Left kidney (tissue), 1 donor: ENCODE measurements at regions not wholly inside any gene's neighbourhood (a gene's known extent, or its start where the extent isn't known, plus 50 kb on each side); places are given as distances from the start of the nearest gene placed in this dataset.
A peak's percentile ranks its signal among the peaks of the same experiment; 100 is the strongest.
"Not testable (repeated sequence)": the region's sequence is repeated elsewhere in the genome, so short reads cannot be mapped to it uniquely, and the experiment has no call there.

Experiments used
- DNase-seq: peaks from one replicate; pipeline ENCODE4 v3.0.0-alpha.2; 2013

DNA sequence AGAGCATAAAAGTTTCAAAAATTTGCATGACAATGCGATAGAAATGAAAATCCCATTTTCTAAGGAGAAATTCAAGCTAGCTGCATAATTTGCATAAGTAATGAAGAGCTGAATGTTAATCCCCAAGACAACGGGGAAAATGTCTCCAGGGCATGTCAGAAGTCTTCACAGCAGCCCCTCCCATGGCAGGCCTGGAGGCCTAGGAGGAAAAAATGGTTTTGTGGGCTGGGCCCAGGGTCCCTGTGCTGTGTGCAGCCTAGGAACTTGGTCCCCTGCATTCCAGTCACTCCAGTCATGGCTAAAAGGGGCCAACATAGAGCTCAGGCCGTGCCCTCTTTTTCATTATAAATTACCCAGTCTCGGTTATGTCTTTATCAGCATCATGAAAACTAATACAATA lies 494.1 kb upstream of the NR5A2 start:
- DNase-seq: not testable (repeated sequence)

DNA sequence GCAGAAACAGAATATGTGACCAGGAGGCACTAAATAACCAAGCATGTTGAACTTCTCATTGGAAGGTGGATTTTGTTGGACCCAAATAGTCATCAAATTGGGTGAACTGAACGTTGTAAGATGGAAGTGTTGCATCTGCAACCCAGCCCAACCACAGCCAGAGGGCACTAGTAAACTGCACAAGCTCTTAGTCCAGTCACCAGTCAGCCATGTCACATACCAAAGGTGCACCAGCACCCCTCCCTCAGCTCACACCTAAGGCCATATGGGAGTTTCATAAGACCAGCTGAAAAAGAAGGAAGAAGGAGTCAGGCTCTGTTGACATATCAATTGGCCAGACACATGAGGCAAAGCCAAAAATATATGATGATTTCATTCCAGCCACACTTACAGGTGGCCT lies 481.7 kb upstream of the NR5A2 start:
- no peak for DNase-seq

DNA sequence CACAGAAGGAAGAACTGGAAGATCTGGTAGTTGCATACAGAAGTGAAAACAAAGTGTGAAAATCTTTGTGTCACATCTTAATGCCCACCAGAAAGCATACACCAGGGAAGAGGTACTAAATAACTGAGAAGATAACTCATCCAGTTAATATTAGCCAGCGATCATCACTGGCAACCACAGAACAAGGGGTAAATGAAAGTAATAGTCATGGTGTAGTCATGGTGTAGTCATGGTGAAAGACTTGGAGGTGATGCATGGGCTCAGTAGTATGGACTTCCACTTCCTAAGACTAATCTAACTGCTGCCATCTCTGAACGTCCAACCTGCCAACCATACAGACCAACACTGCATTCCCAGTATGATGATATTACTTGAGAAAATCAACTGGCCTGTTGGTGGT lies 481.2 kb upstream of the NR5A2 start:
- no peak for DNase-seq

DNA sequence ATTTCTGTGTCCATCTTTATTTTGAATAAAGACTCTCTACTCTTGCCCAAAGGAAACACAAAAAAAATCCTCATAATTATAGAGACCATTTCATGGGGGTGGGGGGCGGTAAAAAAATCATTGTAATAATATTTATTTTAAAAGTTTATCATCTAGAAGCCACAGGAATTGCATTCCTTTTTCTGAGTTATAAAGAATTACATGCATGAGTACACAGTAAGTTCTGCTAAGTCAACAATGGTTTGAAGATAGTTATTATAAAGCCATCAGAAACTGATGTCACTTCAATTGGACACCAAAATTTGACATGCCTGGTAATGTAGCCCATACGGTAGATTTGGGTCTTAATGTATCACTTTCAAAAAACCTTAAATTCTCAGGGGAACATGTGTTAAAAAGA lies 478.1 kb upstream of the NR5A2 start:
- DNase-seq: no peak

DNA sequence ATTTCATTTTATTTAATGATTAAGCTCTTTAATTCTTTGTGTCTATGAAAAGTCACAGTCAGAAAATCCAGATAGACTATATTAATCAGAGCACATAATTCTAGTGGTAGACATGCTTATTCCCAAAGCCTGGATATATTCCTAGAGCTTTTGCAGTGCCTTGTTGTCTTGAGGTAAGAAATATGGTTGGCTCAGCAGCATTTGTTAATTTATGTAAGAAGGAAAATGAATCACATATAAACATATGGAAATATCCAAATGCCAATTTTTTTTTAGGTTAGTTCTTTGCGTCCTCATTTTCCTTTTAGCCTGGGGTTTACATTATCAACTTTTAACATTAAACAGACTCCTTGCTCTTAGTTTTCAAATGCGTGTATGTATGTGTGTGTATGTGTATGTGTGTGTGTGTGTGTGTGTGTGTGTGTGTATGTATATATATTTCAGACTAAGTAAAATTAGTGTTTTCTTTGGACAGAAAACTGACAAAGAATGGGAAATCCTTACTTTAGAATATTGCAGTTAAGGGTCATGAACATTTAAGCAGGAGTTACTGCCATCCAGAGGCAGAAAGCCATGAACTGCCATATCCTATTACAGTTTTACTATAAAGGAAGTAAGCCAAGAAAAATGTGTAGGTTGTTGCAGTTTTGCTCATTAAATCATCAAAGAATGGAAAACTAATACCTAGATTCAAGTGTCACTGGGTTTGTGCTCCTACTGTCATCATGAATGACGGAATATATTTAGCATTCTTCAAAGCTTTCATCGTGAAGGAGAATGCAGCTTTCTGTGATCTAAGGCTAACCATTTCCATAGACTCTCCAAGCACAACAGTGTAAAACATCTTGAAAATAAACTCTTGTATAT lies 477.1 kb upstream of the NR5A2 start:
- peak; percentile 50 for DNase-seq

DNA sequence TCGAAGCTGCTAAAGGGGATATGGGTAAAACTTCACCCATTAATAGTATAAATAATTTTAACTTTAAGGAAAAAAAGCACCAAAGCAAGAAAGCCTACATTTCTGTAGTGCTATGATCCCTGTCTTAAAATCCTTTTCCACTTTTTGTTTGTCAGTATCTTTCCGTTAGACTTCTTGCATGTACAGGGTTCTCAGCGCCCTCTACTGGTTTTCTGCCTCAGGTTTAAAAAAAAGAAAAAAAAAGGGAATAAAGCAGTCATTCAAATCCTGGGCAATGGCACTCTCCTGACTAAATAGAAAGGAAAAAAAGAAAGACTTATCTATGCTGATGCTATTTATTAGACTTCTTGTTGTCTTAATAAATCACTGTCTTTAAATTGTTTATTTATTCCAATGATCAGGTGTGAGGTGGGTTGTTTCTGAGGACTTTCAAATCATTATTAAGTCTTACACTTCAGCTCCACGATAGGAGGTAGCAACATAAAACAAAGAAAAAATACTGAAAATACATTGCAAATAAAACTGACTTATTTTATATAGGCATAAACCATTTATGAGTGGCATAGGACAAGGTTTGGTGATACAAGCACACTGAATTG lies 475.4 kb upstream of the NR5A2 start:
- peak; percentile 84 for DNase-seq

DNA sequence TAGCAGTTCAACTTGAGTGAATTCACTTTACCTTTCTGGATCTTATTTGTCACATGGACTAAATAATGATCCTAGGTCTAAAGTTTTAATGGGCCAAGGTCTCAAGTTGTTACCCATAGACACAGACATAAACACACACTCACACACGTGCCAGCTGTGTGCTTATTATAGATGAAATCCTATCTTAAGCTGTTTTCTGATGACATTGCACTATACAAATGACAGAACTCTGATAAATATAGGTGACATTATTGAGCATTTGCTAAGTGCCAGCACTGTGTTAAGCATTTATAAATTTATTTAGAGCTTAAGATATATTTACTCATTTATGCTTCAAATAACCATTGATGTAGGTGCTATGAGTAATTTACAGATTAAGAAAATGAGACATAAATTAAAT lies 474.4 kb upstream of the NR5A2 start:
- DNase-seq: no peak

DNA sequence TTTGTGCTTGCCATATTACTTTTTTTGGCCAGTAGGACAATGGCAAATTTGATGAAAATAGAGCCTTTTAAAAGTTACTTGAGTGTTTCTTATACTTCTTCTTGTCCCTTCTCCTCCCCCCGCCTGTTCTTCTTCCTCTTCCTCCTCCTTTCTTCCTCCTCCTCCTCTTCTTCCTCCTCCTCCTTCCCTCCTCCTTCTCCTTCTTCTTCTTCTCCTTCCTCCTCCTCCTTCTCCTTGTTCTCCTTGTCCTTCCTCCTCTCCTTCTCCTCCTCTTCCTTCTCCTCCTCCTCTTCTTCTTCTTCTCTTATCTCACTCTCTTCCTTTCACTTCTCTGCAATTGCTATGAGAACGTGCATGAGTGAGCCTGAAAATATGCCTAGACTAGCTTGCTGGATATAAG lies 466.2 kb upstream of the NR5A2 start:
- DNase-seq: no peak

DNA sequence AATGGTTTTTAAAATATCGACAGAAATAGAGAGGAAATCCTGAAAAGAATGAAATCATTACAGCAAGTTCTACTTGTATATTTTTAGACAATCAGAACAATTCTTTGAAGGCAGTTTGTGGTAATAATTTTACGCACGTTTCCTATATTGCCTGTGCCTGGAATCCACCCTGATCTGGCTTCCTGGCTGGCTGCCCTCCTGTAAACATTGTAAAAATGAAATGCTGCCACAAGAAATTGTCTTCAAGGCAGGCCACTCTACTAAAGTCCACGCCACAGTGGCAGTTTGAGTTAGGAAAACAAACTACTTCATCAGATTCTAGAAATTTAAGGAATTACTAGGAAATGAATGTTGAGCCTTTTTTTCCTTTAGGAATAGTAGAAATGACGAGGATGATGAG lies 454.5 kb upstream of the NR5A2 start:
- no peak for DNase-seq

DNA sequence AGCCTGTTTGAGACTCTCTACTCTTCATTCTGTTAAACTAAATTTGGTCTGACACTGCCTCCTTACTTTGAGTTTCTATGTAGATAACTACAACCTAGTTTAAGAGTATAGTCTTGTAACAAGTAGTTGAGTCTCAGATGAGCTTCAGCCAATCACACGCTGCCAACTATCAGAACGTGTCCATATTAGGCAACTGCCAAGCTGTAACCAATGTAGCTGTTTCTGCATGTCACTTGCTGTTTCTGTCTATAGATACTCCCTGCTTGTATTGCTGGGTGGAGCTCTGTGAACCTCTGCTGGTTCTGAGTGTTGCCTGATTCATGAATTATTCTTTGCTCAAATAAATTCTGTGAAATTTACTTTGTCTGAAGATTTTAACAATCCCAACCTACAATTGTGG lies 452.6 kb upstream of the NR5A2 start:
- DNase-seq: no peak

DNA sequence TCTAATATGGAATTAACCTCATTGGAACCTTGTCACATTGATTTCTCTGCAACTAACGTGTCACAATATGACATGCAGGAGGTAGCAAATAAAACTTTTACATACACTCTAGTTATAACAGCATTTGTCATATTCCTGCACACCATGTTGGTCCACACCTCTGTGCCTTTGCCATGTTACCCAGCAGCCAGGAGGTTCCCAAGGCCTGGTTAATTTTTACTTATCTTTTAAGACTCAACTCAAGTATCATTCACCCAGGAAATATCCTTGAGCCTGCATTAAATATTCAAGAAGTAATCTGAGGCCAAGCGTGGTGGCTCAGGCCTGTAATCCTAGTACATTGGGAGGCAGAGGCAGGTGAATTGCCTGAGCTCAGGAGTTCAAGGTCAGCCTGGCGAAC lies 447.2 kb upstream of the NR5A2 start:
- no peak for DNase-seq

DNA sequence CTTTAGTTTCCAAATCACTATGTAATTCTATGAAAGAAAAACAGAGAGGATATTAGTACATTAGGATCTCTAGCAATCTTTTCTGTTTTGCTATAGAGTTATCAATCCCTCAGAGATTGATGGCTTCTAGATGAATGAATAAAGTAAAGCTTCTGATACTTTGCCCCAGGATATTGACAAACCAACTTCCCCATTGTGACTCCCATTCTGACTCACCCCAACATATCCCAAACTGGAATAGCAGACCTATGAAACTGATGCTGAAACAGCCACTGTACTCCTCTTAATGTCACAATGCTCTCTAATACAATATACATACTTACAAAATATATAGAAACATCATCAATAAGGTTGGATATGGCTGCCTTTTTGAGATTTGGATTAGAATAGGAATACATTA lies 442.1 kb upstream of the NR5A2 start:
- DNase-seq: no peak

DNA sequence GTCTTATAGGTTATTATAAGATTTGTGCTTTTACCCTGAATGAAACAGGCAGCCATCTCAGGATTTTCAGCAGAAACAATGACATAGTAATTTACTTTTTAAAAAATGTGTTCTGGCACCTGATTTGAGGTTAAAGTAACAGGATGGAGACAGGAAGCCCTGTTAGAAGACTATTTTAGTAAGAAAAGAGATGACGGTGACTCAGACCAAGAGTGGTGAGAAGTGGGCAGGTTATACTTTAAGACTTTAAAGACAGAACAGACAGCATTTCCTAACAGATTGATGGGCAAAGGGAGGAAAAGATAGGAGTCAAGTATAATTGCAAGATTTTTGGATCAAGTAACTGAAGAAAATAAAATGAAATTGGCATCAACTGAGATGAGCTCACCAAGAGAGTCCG lies 436.8 kb upstream of the NR5A2 start:
- DNase-seq: no peak

DNA sequence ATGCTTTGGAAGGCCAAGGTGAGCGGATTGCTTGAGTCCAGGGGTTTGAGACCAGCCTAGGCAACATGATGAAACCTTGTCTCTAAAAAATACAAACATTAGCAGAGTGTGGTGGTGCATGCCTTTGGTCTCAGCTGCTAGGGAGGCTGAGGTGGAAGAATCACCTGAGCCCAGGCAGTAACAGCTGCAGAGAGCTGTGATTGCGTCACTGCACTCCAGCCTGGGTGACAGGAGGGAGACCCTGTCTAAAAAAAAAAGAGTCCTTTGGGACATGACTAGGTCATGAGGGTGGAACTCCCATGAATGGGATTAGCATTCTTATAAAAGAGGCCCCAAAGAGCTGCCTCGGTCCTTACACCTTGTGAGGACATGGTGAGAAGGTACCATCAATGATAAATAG lies 436.0 kb upstream of the NR5A2 start:
- no peak for DNase-seq

DNA sequence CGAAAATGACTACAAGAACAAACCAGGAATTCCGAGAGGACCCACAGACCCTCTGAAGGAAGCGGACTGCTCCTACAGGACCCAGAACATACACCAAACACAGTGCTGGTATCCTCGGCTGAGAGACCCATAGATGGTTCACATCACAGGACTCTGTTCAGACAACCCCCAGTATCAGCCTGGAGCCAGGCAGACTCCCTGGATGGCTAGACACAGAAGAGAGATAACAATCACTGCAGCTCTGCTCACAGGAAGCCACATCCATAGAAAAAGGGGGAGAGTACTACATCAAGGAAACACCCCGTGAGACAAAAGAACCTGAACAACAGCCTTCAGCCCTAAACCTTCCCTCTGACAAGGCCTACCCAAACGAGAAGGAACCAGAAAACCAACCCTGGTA lies 434.0 kb upstream of the NR5A2 start:
- no peak for DNase-seq

DNA sequence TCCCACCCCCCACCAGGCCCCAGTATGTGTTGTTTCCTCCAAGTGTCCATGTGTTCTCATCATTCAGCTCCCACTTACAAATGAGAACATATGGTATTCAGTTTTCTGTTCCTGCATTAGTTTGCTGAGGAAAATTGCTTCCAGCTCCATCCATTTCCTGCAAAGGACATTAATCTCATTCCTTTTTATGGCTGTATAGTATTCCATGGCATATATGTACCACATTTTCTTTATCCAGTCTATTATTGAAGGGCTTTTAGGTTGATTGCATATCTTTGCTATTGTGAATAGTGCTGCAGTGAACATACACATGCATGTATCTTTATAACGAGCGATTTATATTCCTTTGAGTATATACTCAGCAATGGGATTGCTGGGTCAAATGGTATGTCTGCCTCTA lies 431.1 kb upstream of the NR5A2 start:
- DNase-seq: not testable (repeated sequence)

DNA sequence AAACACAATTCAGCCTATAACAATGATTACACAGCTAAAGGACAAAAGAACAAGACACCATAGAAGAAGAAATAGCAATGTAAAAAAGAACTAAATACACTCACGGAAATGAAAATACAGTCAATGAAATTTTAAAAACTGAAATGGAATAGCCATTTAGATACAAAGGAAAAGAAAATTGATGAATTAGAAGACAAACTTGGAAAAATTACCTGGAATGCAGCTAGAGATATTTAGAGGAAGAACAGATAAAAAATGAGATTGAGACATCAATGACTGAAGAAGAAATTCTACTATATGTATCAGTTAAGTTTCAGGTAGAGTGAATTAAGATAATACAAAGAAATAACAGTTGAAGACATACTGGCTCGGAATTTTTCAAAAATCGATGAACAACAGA lies 430.4 kb upstream of the NR5A2 start:
- DNase-seq: no peak

DNA sequence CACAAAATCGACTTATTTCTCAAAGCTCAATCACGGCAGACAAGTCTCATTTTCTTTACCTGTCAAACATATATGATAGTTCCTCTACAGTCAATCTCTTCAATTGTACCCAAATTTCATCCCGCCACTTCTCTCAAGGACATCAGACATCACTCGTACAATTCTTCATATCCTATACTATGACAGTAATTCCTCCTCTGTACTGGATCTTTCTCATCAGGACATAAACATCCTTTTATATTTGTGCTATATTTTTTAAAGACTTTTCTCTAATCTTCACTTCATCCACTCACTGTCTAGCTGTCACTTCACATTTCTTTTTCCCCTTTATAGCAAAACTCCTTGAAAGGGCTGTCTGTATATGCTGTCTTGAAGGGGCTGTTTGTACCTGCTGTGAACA lies 419.1 kb upstream of the NR5A2 start:
- no peak for DNase-seq

DNA sequence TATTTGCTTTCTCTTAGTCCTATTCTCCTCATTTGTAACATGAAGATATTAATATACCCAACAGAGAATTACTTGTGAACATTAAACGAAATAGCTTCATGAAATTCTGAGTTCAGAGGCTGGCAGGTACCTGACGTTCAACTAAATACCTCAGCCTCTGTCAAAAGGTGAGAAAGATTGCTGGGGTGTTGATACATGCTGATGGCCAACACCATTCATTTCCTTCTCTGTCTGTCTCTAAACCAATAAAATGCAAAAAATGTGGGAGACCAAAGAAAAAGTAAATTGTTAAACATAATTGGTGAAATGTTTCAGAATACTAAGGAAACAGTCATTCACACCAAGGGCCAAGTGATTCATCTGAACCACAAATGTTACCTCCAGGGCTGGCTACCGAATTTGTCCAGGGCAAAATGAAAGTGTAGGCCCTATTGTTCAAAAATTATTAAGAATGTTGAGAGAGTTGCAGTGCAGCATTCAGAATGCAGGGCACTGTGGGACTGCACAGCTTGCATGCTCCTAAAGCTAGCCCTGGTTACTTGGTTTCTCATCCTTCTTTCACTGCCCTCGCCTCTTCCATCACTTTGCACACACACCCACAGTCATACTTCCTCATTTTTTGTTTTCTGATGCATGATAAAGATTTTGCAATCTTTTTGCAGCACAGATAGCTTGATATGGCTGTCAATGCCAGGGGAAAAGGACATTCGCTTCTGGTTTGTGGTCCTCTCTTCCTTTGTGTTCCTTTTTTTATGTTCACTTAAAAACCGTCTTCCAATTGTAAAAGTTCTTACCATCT lies 414.3 kb upstream of the NR5A2 start:
- no peak for DNase-seq

DNA sequence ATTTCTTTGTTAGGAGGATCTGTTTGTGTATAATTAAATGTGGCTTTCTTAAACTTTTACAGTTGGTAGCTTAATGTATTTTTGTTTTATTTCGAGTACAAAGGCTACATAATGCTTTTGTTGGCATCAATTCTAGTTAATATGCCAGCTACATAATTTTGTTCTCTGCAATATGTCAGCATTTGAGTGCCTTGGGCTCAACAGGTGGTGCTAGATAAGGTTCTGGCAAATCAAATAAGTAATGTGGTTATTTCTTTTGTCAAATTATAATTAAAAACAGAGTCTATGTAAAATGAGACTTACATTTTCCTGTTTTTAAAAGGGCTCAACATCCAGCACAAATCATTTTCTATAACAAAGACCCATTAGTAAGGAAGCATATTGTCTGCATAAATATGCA lies 410.6 kb upstream of the NR5A2 start:
- no peak for DNase-seq

DNA sequence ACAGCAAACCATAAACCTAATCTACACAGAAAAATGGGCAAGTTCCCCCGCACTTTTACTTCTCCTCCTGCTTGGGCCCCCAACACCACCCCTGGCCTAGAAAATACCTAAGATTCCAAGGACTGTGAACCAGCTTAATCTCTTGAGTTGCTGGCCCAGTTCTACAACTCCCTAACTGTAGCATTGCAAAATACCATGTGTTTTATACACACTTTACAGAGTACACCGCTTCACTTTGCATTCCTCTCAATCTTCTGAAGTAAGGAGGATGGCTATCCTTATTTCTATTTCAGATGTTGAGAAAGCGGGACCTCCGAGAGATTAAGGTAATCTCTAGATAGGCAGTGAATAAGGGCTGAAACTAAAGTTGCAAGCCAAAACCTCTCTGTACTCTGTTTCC lies 408.3 kb upstream of the NR5A2 start:
- DNase-seq: no peak

DNA sequence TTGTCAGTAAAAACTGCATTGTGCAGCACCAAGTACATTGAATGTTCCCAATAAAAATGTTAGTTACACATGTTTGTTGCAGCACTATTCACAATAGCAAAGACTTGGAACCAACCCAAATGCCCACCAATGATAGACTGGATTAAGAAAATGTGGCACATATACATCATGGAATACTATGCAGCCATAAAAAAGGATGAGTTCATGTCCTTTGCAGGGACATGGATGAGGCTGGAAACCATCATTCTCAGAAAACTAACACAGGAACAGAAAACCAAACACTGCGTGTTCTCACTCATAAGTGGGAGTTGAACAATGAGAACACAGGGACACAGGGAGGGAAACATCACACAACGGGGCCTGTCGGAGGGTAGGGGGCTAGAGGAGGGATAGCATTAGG lies 401.3 kb upstream of the NR5A2 start:
- DNase-seq: not testable (repeated sequence)

DNA sequence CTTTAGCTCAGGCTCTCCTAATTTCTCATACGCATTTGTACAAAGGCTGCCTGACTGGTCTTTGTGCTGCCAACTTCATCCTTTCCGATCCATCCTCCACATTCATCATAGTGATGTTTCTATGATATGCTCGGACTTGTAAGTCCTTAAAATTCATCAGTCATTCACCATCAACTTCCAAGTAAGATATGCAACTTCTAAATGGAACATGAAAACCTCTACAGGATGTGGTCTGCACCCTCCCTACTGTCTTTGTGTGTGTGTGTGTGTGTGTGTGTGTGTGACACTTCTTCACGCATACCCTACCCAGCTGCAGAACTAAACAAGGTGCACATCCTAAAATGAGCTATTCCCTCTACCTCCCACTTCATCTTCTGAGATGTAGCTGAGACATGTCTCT lies 397.9 kb upstream of the NR5A2 start:
- no peak for DNase-seq
